Endothelial cell of umbilical vein (primary cell): ENCODE measurements at regions not wholly inside any gene's neighbourhood (a gene's known extent, or its start where the extent isn't known, plus 50 kb on each side); places are given as distances from the start of the nearest gene placed in this dataset.

ENCODE experiments used
- BruUV-seq: library from RNA; stranded (reverse); fragments of 400-500 nt; replicated peaks from 2 replicates; lab custom pipeline; 2021; lab: Mats Ljungman, UMichigan
- CTCF ChIA-PET: fragments of 300-600, 350-600 bp; sonication (Branson Sonifier 250); formaldehyde crosslinking; loops from one replicate; lab custom pipeline; 2021; ENCODE audit warnings: antibody characterized with exemption, inconsistent platforms; lab: Charles Lee
- POLR2A ChIA-PET: fragments of 300-600, 350-600 bp; sonication (Branson Sonifier 250); formaldehyde crosslinking; loops from one replicate; lab custom pipeline; 2021; ENCODE audit warnings: antibody characterized with exemption, inconsistent platforms; lab: Charles Lee
- DNase-seq: peaks from one replicate; pipeline ENCODE4 v3.0.0-alpha.2; 2011; ENCODE audit warnings: low read depth, low spot score
- FAIRE-seq: peaks from 2 replicates; lab custom pipeline; 2011; peaks lifted over from hg19 to GRCh38; lab: Jason Lieb, UNC
- H2AFZ ChIP-seq: 2 replicates; pipeline ENCODE4 v1.6.0; 2012; ENCODE audit warnings: low read depth, low read length, control low read depth, inconsistent platforms
- H3K27ac ChIP-seq: 2 replicates; pipeline ENCODE4 v1.5.1; 2011; ENCODE audit warnings: low read depth, mild to moderate bottlenecking, control low read depth, low read length, moderate library complexity; ENCODE audit not compliant: insufficient read depth
- H3K27me3 ChIP-seq, 2 experiments: 2 replicates each; pipeline versions ENCODE4 v1.6.0 to v1.6.1; 2011; ENCODE audit warnings: low read length in 2 of 2, mixed read lengths in 1 of 2; ENCODE audit not compliant: control insufficient read depth in 2 of 2, insufficient read depth in 2 of 2
- H3K36me3 ChIP-seq, 2 experiments: 2 replicates in 1 of 2; 3 replicates in 1 of 2; pipeline ENCODE4 v1.5.1; 2011; ENCODE audit warnings: low read length in 2 of 2, mild to moderate bottlenecking in 1 of 2, moderate library complexity in 1 of 2; ENCODE audit not compliant: control insufficient read depth in 2 of 2, insufficient read depth in 2 of 2; ENCODE audit errors: extremely low read depth in 1 of 2
- H3K4me1 ChIP-seq: 3 replicates; pipeline ENCODE4 v1.5.1; 2011; ENCODE audit warnings: mild to moderate bottlenecking, low read length; ENCODE audit not compliant: control insufficient read depth, insufficient read depth; ENCODE audit errors: extremely low read depth
- H3K4me2 ChIP-seq: 2 replicates; pipeline ENCODE4 v1.6.1; 2011; ENCODE audit warnings: low read length, control low read depth, mixed read lengths; ENCODE audit not compliant: insufficient read depth
- H3K4me3 ChIP-seq, 3 experiments: fragments of 200-600 bp in 1 of 3; sonication (generic), shearing (Covaris generic) in 1 of 3; replicated peaks in 1 of 3; 2 replicates each; pipeline ENCODE4 v1.5.1; 2011 to 2016; ENCODE audit warnings: control low read depth in 3 of 3, low read length in 3 of 3, mild to moderate bottlenecking in 2 of 3, inconsistent platforms in 1 of 3, low read depth in 1 of 3, moderate library complexity in 1 of 3; ENCODE audit not compliant: insufficient read depth in 1 of 3
- H3K79me2 ChIP-seq: 2 replicates; pipeline ENCODE4 v1.6.0; 2012; ENCODE audit warnings: low read length, inconsistent platforms; ENCODE audit not compliant: control insufficient read depth, insufficient read depth
- H3K9ac ChIP-seq: replicated peaks from 2 replicates; pipeline ENCODE3; 2011; ENCODE audit warnings: low read length, control low read depth; ENCODE audit not compliant: insufficient read depth; ENCODE audit errors: extremely low read depth
- H3K9me1 ChIP-seq: replicated peaks from 3 replicates; pipeline ENCODE4 v1.6.0; 2011; ENCODE audit warnings: mild to moderate bottlenecking, low read length; ENCODE audit not compliant: control insufficient read depth, insufficient read depth; ENCODE audit errors: extremely low read depth
- H3K9me3 ChIP-seq: replicated peaks from 2 replicates; pipeline ENCODE4 v1.5.1; 2012; ENCODE audit warnings: low read length, inconsistent platforms; ENCODE audit not compliant: control insufficient read depth, insufficient read depth
- H4K20me1 ChIP-seq: replicated peaks from 2 replicates; pipeline ENCODE3; 2011; ENCODE audit warnings: mild to moderate bottlenecking, low read length; ENCODE audit not compliant: control insufficient read depth, insufficient read depth; ENCODE audit errors: extremely low read depth
- GATA2 ChIP-seq: IDR thresholded peaks from 2 replicates; pipeline ENCODE4 v1.7.0; 2011; ENCODE audit warnings: low read depth, mild to moderate bottlenecking, moderate library complexity, mixed read lengths, low read length; ENCODE audit not compliant: insufficient read length, insufficient read depth
- JUN ChIP-seq: IDR thresholded peaks from 2 replicates; pipeline ENCODE4 v1.6.1; 2011; ENCODE audit warnings: borderline replicate concordance, low read depth; ENCODE audit not compliant: insufficient read length, insufficient read depth
- POLR2AphosphoS5 ChIP-seq: IDR thresholded peaks from 2 replicates; pipeline ENCODE4 v1.6.1; 2012; ENCODE audit warnings: low read depth, mild to moderate bottlenecking, control low read depth, low read length, moderate library complexity; ENCODE audit not compliant: insufficient read depth
- dilution Hi-C: fragments of 300-500 bp; cut with MboI; formaldehyde crosslinking; loops from one replicate; pipeline ENCODE4 v1.15.0; 2019; ENCODE audit warnings: low sequenced_read_pairs; ENCODE audit not compliant: extremely low pct_ligation_motif_present
- intact Hi-C: fragments of 100-400 bp; cut with micrococcal nuclease; formaldehyde crosslinking; loops from one replicate; pipeline ENCODE4 v1.10.0; 2022
- TF ChIP-seq, protein P1 (sequence below): IDR thresholded peaks from 2 replicates; pipeline ENCODE4 v1.6.1; 2011; ENCODE audit not compliant: insufficient read depth, insufficient read length

- H3K27ac ChIP-seq, result no peak overlapping the region
- POLR2A ChIA-PET, result no interaction called here
- DNase-seq (peak; percentile 35), FAIRE-seq (no peak)
- no peak overlapping the region for H3K9ac ChIP-seq
- no peak overlapping the region for H3K4me3 ChIP-seq
- no peaks in the 10 kb centered on the region for H3K79me2 ChIP-seq
- intact Hi-C loops, result loop anchor here (1.0 kb wide), 1 partner anchor 25 kb away; no protein-coding TSS in a partner anchor
- H3K4me1 ChIP-seq, result no peaks in the 10 kb centered on the region
- no peaks in the 10 kb centered on the region for H3K36me3 ChIP-seq
- TF ChIP-seq GATA2, result no peak
- no peak for TF ChIP-seq POLR2AphosphoS5
- TF ChIP-seq JUN, result peak; percentile 10
- dilution Hi-C loops, result no loop called here
- H3K9me3 ChIP-seq, result no peaks in the 10 kb centered on the region
- H3K27me3 ChIP-seq, result no peaks in the 10 kb centered on the region
- CTCF ChIA-PET, result no interaction called here
- no peaks in the 10 kb centered on the region for H4K20me1 ChIP-seq
- no peaks in the 10 kb centered on the region for H3K9me1 ChIP-seq
- no TSS peak for BruUV-seq
- H3K4me2 ChIP-seq, result no peak overlapping the region
- no peak overlapping the region for H2AFZ ChIP-seq
Observed at GRCh38 chr10:59561477-59562121, 148.1 kb downstream of the SLC16A9 start.

GRCh38 chr10:59560990-59561389 is 148.7 kb downstream of the SLC16A9 start:
- no peak for FAIRE-seq
- intact Hi-C loops, result loop anchor here (1.0 kb wide), 1 partner anchor 25 kb away; no protein-coding TSS in a partner anchor
- no peaks in the 10 kb centered on the region for H3K9me1 ChIP-seq
- no peak for DNase-seq
- CTCF ChIA-PET, result no interaction called here
- TF ChIP-seq JUN, result no peak
- TF ChIP-seq, protein P1, sequence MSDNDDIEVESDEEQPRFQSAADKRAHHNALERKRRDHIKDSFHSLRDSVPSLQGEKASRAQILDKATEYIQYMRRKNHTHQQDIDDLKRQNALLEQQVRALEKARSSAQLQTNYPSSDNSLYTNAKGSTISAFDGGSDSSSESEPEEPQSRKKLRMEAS, result no peak
- H3K9me3 ChIP-seq, result no peaks in the 10 kb centered on the region
- no peak overlapping the region for H2AFZ ChIP-seq
- H3K27me3 ChIP-seq, result no peaks in the 10 kb centered on the region
- no peaks in the 10 kb centered on the region for H3K79me2 ChIP-seq
- BruUV-seq, result no TSS peak
- H3K4me2 ChIP-seq, result no peak overlapping the region
- POLR2A ChIA-PET, result no interaction called here
- dilution Hi-C loops, result no loop called here
- H3K4me3 ChIP-seq, result no peak overlapping the region
- no peaks in the 10 kb centered on the region for H4K20me1 ChIP-seq
- no peaks in the 10 kb centered on the region for H3K4me1 ChIP-seq
- no peaks in the 10 kb centered on the region for H3K36me3 ChIP-seq
- H3K27ac ChIP-seq, result no peak overlapping the region
- H3K9ac ChIP-seq, result no peak overlapping the region
